AG09309 (cell line): ENCODE measurements at regions not wholly inside any gene's neighbourhood (a gene's known extent, or its start where the extent isn't known, plus 50 kb on each side); places are given as distances from the start of the nearest gene placed in this dataset.

Experiments
- DNase-seq: peaks from one replicate; pipeline ENCODE4 v3.0.0-alpha.2; 2010; ENCODE audit warnings: low read depth
- H3K4me3 ChIP-seq: 2 replicates; pipeline ENCODE4 v1.5.1; 2011; ENCODE audit warnings: mild to moderate bottlenecking, low read depth, low read length, moderate library complexity; ENCODE audit not compliant: control insufficient read depth
- TF ChIP-seq, protein P1 (sequence below): IDR thresholded peaks from 2 replicates; pipeline ENCODE4 v1.5.1; 2011; ENCODE audit warnings: mild to moderate bottlenecking, low read depth, low read length, inconsistent platforms; ENCODE audit not compliant: insufficient read depth, control insufficient read depth; ENCODE audit errors: missing control alignments

DNA sequence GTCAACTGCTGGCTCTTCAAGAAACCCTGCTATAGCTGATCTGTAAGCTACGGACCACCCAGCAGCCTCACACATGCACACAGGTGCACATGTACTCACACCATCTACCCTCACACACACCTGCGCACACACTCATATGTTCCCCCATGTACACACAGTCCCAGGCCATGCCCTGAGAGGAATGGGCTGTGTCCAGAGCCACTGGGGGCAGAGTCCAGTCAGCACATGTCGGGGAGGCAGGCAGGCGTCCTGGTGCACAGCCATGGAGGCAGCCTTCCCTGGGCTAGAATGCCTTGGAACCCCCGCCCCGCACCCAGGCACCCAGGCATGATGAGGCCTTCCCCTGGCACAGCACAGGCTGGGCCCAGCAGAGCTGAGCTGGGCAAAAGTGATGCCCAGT, 58.3 kb upstream of the DLK1 start:
- no peak overlapping the region for H3K4me3 ChIP-seq
- no peak for DNase-seq
- TF ChIP-seq, protein P1, sequence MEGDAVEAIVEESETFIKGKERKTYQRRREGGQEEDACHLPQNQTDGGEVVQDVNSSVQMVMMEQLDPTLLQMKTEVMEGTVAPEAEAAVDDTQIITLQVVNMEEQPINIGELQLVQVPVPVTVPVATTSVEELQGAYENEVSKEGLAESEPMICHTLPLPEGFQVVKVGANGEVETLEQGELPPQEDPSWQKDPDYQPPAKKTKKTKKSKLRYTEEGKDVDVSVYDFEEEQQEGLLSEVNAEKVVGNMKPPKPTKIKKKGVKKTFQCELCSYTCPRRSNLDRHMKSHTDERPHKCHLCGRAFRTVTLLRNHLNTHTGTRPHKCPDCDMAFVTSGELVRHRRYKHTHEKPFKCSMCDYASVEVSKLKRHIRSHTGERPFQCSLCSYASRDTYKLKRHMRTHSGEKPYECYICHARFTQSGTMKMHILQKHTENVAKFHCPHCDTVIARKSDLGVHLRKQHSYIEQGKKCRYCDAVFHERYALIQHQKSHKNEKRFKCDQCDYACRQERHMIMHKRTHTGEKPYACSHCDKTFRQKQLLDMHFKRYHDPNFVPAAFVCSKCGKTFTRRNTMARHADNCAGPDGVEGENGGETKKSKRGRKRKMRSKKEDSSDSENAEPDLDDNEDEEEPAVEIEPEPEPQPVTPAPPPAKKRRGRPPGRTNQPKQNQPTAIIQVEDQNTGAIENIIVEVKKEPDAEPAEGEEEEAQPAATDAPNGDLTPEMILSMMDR, result no peak

DNA sequence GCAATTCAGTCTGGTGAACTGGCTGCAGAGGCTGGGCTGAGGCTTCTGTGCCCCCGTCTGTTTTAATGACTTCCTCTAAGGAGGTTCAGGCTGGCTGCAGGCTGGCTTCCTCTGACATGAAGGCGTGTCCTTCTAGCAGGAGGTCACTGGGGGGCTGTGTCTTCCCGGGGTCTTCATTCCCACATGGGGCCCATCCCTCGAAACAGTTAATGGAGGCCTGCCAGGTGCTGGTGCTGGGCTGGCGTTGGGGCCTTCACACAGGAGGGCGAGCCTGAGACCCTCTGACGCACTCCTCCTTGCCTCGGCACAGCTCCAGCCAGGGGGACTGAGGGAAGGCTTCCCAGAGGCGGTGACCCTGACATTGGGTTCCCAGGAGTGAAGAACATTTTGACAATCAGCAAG, 57.7 kb upstream of the DLK1 start:
- no peak for DNase-seq
- TF ChIP-seq, protein P1, result no peak
- H3K4me3 ChIP-seq, result no peak overlapping the region

DNA sequence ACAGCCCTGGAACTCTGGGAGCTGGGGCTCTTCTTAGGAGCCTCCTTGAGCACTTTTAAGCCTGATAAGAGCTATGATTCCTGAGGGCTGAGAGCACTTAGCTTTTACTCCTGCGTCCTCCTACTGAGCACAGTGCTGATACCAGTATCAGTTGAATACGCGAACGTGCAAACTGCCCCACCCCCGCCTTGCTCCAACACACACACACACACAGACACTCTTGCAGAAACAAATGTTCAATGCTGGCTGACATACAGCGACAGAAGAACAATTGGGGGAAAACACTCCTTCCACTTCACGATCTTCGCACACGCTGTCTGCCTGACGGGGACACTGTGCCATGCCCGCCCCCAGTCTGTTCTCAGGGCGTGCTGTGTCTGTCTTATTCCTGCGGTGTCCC, 57.2 kb upstream of the DLK1 start:
- DNase-seq, result no peak
- TF ChIP-seq, protein P1, result no peak
- no peak overlapping the region for H3K4me3 ChIP-seq

DNA sequence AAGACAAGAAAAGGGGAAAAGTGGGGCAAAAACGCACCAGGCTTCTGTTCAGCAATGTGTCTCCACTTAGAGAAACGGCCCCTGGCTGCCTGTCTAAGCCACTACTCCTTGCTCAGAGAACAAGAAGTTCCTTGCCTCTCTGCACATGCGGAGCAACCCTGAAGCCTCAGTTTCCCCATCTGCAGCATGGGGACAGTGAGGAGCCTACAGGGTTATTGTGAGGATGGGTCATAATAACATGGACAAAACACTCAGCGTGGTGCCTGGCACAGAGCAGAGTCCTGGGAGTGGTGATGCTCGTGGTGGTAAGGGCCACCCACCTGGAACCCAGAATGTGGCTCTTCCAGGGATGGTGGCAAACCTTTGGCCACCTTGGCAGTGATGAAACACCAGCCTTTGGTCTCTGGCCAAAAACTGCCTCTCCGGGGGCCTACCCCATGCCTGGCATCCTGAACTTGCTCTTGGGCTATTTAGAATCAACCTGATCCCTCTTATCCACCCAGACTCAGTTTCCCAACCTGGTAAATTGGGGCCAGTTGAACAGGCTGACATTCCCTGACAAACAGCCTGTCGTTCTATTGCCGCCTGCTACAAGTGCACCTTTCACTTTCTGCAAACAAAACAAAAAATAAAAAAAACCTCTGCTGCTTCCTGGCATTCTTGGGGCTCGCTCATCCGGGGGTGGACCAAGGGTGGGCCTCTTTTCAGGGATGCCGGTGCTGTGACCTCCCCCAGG, 56.5 kb upstream of the DLK1 start:
- DNase-seq, result no peak
- TF ChIP-seq, protein P1, result no peak

DNA sequence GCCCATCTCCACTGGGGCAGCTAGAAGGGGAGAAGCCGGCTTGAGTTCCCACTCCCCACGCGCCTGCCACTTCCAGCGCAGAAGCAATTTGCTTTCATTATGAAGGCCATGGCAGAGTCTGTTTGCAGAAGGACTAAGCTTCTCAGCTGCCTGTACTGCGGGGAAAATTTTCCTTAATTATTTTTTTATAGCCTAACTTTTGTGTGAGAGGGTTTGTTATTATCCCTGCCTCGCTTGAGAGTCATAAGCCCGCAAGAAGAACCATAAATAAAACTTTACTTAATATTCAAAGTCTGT, 56.0 kb upstream of the DLK1 start:
- TF ChIP-seq, protein P1, result no peak
- no peak overlapping the region for H3K4me3 ChIP-seq
- no peak for DNase-seq

More for the DNA sequence above, 56.5 kb upstream of the DLK1 start:
- no peak overlapping the region for H3K4me3 ChIP-seq

DNA sequence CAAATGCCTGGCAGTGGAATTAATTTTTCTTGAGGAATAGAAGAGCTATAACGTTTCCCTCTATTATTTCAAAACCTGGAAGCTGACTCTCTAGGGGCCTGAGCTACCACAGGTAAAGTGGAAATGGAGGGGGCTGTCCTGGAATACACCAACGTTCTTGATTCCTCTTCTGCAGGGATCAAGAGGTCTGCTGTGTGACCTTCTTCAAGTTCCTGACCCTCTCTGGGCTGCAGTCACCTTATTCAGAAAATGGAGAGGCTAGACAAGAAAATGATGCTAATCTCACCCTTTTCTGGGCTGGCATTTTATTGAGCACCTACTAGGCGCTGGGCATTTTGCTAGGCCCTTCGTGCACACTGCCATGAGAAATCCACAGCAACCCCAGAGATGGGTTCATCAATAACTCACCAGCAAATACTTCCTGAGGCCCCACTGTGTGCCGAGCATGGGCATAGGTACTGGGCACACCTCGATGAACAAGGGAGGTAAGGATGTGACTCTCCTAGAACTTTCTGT, 55.2 kb upstream of the DLK1 start:
- DNase-seq, result no peak
- TF ChIP-seq, protein P1, result no peak
- H3K4me3 ChIP-seq, result no peak overlapping the region
